GM12875 (cell line): ENCODE measurements at regions not wholly inside any gene's neighbourhood (a gene's known extent, or its start where the extent isn't known, plus 50 kb on each side); places are given as distances from the start of the nearest gene placed in this dataset.

Experiments used
- H3K4me3 ChIP-seq: one replicate; pipeline ENCODE4 v1.5.1; 2011; ENCODE audit warnings: low read depth, low read length, control low read depth
- CTCF ChIP-seq: IDR thresholded peaks from 2 replicates; pipeline ENCODE4 v1.5.1; 2011; ENCODE audit warnings: low read depth, mild to moderate bottlenecking, control low read depth, inconsistent platforms, low read length, moderate library complexity, borderline replicate concordance; ENCODE audit not compliant: insufficient read depth

DNA sequence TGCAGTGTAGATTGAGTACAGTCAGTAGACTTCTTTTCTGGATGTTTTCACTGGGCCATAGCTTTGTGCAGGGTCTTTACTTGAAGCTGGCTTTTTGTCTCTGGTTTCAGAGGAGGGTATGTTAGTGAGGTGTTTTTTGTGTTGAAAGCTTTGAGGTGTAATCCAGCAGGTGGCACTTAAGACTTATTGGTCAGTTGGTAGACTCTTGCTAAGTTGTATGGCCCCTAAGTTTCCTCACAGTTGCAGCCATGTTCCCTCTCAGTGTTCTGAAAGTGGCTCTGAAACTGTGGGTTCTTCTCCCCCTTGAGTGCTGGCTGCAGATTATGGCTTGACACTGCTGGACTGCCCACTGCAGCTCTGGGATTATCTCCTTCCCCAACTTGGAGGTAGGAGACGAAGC, 55.7 kb upstream of the SLC44A1 start:
- TF ChIP-seq CTCF = no peak
- H3K4me3 ChIP-seq = no peak overlapping the region

- no peak for TF ChIP-seq CTCF
- H3K4me3 ChIP-seq = no peak overlapping the region
These were observed 52.8 kb upstream of the SLC44A1 start for GRCh38 chr9:105191508-105192121.

GRCh38 chr9:105193560-105193959, 50.9 kb upstream of the SLC44A1 start:
- no peak for TF ChIP-seq CTCF
- no peak overlapping the region for H3K4me3 ChIP-seq

DNA sequence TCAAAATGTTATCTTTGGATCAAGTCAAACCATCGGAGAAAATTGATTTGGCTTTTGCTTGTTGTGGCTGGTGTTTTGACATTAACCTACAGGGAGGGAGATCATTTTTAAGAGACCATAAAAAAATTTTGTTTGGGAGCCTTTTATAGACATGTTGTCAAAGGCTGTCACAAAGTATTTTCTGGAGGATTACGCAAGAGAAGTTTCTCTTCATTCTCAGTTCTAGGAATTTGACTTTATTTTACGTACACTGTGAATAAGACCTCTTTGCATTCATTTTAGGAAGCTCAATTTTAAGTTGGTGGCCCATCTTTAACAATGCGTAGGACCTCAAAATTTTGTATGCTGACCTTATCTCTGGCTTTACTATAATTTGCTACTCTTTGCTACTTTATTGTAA, 50.2 kb upstream of the SLC44A1 start:
- TF ChIP-seq CTCF = no peak
- no peak overlapping the region for H3K4me3 ChIP-seq
